A673 (cell line): ENCODE measurements at regions not wholly inside any gene's neighbourhood (a gene's known extent, or its start where the extent isn't known, plus 50 kb on each side); places are given as distances from the start of the nearest gene placed in this dataset.

Experiments
- BruUV-seq: library from RNA; stranded (reverse); fragments of 400-500 nt; replicated peaks from 2 replicates; lab custom pipeline; 2021; lab: Mats Ljungman, UMichigan
- CTCF ChIA-PET: fragments of 300-600 bp; sonication (Branson Sonifier 250); formaldehyde crosslinking; loops from one replicate; lab custom pipeline; 2022; ENCODE audit warnings: antibody characterized with exemption; lab: Charles Lee
- POLR2A ChIA-PET: fragments of 300-600 bp; sonication (Branson Sonifier 250); formaldehyde crosslinking; loops from one replicate; lab custom pipeline; 2022; ENCODE audit warnings: antibody characterized with exemption; ENCODE audit not compliant: low non-redundant PET; lab: Charles Lee
- DNase-seq: peaks from one replicate; pipeline ENCODE4 v3.0.0-alpha.2; 2015; ENCODE audit warnings: low spot score
- H3K27ac ChIP-seq: fragments of 200-600 bp; sonication (generic); 2 replicates; pipeline ENCODE4 v1.5.1; 2016; ENCODE audit warnings: mixed run types, low read depth, mild to moderate bottlenecking, mixed read lengths, antibody characterized with exemption, low read length; ENCODE audit not compliant: poor library complexity, severe bottlenecking
- H3K27me3 ChIP-seq: fragments of 200-600 bp; sonication (generic); replicated peaks from 2 replicates; pipeline ENCODE4 v1.6.1; 2017; ENCODE audit warnings: mixed run types, low read depth, mild to moderate bottlenecking, mixed read lengths, antibody characterized with exemption, low read length; ENCODE audit not compliant: insufficient read depth, poor library complexity
- H3K36me3 ChIP-seq: fragments of 200-600 bp; sonication (generic); 2 replicates; pipeline ENCODE4 v1.6.1; 2016; ENCODE audit warnings: mixed run types, mild to moderate bottlenecking, mixed read lengths, antibody characterized with exemption, low read length; ENCODE audit not compliant: insufficient read depth, poor library complexity, severe bottlenecking
- H3K4me1 ChIP-seq: fragments of 200-600 bp; sonication (generic); 2 replicates; pipeline ENCODE4 v1.6.1; 2017; ENCODE audit warnings: mixed run types, mild to moderate bottlenecking, mixed read lengths, antibody characterized with exemption, low read length; ENCODE audit not compliant: insufficient read depth, poor library complexity, severe bottlenecking
- H3K4me3 ChIP-seq: fragments of 200-600 bp; sonication (generic); 2 replicates; pipeline ENCODE4 v1.5.1; 2016; ENCODE audit warnings: low read depth, mixed run types, mild to moderate bottlenecking, mixed read lengths, low read length; ENCODE audit not compliant: poor library complexity, severe bottlenecking
- H3K9me3 ChIP-seq: fragments of 200-600 bp; sonication (generic); 2 replicates; pipeline ENCODE4 v1.6.1; 2016; ENCODE audit warnings: mixed run types, low read depth, mild to moderate bottlenecking, mixed read lengths, antibody characterized with exemption, low read length; ENCODE audit not compliant: poor library complexity, severe bottlenecking
- EZH2 ChIP-seq: fragments of 200-600 bp; sonication (generic); IDR thresholded peaks from 2 replicates; pipeline ENCODE4 v1.6.1; 2017; ENCODE audit warnings: borderline replicate concordance, low read depth, mild to moderate bottlenecking, mixed read lengths, antibody characterized with exemption, low read length; ENCODE audit not compliant: poor library complexity, severe bottlenecking
- intact Hi-C: fragments of 100-400 bp; cut with micrococcal nuclease; formaldehyde crosslinking; loops from one replicate; pipeline ENCODE4 v1.10.0; 2022; ENCODE audit not compliant: unreplicated experiment
- TF ChIP-seq, protein P1 (sequence below): fragments of 300-800, 200-600 bp; sonication (generic); conservative IDR thresholded peaks from 2 replicates; pipeline ENCODE4 v1.5.1; 2017; ENCODE audit warnings: low read depth, mild to moderate bottlenecking, antibody characterized with exemption, low read length, moderate library complexity, mixed read lengths

DNA sequence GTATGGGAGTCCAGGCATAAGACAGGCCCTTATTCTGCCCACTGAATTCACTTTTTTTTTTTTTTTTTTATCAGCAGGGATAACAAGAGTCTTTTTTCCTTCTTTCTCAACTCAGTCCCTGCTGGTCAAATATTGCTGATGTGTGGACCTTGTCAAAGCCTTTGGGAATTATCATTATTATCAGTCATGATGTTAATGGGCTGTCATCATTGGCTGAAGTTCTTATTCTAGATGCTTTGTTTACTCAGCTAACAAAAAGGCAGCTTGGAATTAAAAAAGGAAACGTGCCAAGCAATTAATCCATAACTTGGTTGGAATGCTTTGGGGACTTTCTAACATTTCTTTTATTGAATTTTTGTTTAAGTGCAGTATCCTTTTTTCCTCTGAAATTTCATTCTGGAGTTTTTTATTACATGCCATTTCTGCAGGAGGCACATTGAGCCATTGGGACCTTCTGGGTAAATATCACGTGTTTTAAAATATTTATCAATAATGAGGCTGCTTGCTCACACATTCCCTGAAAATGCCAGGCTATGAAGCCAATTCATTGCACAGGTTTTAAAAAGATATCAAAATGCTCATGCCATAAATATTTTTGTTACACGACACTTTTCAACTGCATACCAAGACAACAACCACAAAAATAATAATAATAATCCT is 246.3 kb downstream of the TXNL1 start:
- Histone ChIP-seq H3K4me1 (no peaks in the 10 kb centered on the region), H3K27me3 (no peaks in the 10 kb centered on the region), H3K4me3 (no peak overlapping the region), H3K27ac (no peak overlapping the region), H3K9me3 (no peaks in the 10 kb centered on the region), H3K36me3 (no peaks in the 10 kb centered on the region)
- ChIA-PET POLR2A (no interaction called here), CTCF (no interaction called here)
- intact Hi-C loops = no loop called here
- BruUV-seq = no TSS peak
- DNase-seq = no peak
- TF ChIP-seq, protein P1, sequence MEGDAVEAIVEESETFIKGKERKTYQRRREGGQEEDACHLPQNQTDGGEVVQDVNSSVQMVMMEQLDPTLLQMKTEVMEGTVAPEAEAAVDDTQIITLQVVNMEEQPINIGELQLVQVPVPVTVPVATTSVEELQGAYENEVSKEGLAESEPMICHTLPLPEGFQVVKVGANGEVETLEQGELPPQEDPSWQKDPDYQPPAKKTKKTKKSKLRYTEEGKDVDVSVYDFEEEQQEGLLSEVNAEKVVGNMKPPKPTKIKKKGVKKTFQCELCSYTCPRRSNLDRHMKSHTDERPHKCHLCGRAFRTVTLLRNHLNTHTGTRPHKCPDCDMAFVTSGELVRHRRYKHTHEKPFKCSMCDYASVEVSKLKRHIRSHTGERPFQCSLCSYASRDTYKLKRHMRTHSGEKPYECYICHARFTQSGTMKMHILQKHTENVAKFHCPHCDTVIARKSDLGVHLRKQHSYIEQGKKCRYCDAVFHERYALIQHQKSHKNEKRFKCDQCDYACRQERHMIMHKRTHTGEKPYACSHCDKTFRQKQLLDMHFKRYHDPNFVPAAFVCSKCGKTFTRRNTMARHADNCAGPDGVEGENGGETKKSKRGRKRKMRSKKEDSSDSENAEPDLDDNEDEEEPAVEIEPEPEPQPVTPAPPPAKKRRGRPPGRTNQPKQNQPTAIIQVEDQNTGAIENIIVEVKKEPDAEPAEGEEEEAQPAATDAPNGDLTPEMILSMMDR = no peak
- TF ChIP-seq EZH2 = no peak

DNA sequence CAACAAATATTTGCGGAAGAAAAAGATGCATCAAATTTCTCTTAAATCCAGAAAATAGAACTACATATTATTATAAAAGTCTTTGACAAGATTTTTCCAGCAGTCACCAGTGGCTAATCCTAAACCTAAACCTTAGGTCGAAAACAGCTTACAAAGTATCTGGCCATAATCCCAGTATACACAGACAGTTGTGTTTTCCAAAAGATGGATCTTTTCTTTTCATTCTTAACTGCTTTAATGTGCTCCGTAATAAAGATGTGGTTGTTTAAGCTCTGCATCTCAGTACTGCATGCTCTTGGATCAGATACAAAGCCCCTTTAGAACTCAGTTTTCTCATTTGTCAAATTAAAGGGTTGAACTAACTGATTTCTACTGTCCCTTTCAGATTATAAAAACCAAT is 247.8 kb downstream of the TXNL1 start:
- ChIA-PET POLR2A (interaction anchor here (0.7 kb wide), 1 partner anchor 12 kb away, joined by 4 read pairs; no protein-coding TSS in a partner anchor), CTCF (no interaction called here)
- H3K9me3 ChIP-seq = no peaks in the 10 kb centered on the region
- H3K27me3 ChIP-seq = no peaks in the 10 kb centered on the region
- no peaks in the 10 kb centered on the region for H3K36me3 ChIP-seq
- DNase-seq = no peak
- H3K27ac ChIP-seq = no peak overlapping the region
- no peak for TF ChIP-seq EZH2
- TF ChIP-seq, protein P1 = no peak
- no peaks in the 10 kb centered on the region for H3K4me1 ChIP-seq
- H3K4me3 ChIP-seq = no peak overlapping the region
- no TSS peak for BruUV-seq
- intact Hi-C loops = no loop called here

DNA sequence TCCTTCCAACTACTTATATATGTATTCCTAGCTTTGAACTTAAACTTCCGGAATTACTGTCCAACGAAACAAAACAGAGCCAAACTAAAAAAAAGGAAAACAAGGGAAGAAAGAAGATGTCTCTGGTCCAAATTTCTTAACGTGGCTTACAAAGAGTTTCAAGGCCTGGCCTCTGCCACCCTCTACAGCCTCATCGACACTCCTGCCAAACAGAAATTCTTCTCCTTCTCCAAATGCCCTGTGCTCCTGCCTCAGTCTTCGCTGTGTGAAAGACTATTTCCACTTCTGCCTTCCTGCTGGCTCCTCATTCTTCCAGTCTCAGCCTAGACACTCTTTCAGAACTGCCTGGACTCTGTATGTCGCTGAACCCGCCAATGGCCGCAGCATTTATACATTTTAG is 249.2 kb downstream of the TXNL1 start:
- H3K9me3 ChIP-seq = no peaks in the 10 kb centered on the region
- no peak for DNase-seq
- POLR2A ChIA-PET = no interaction called here
- no TSS peak for BruUV-seq
- no peaks in the 10 kb centered on the region for H3K4me1 ChIP-seq
- H3K36me3 ChIP-seq = no peaks in the 10 kb centered on the region
- H3K27me3 ChIP-seq = no peaks in the 10 kb centered on the region
- TF ChIP-seq, protein P1 = no peak
- no peak for TF ChIP-seq EZH2
- intact Hi-C loops = no loop called here
- no peak overlapping the region for H3K4me3 ChIP-seq
- H3K27ac ChIP-seq = no peak overlapping the region
- CTCF ChIA-PET = no interaction called here
